Fibroblast of lung (primary cell): ENCODE measurements at regions not wholly inside any gene's neighbourhood (a gene's known extent, or its start where the extent isn't known, plus 50 kb on each side); places are given as distances from the start of the nearest gene placed in this dataset.

Experiments used
- DNase-seq, 2 donors: peaks; one replicate each; pipeline versions ENCODE4 v3.0.0 to v3.0.0-alpha.2; 2010; ENCODE audit warnings: low read depth in 2 of 2
- H2AFZ ChIP-seq: 2 replicates; pipeline ENCODE4 v1.5.1; 2012; ENCODE audit warnings: low read length, control low read depth, inconsistent platforms
- H3K27ac ChIP-seq: 2 replicates; pipeline ENCODE4 v1.5.1; 2011; ENCODE audit warnings: low read length, control low read depth; ENCODE audit not compliant: insufficient read depth
- H3K27me3 ChIP-seq: 2 replicates; pipeline ENCODE4 v1.5.1; 2011; ENCODE audit warnings: mild to moderate bottlenecking, low read length; ENCODE audit not compliant: control insufficient read depth, insufficient read depth
- H3K36me3 ChIP-seq: 2 replicates; pipeline ENCODE4 v1.5.1; 2011; ENCODE audit warnings: low read length; ENCODE audit not compliant: control insufficient read depth, insufficient read depth
- H3K4me1 ChIP-seq: 2 replicates; pipeline ENCODE4 v1.5.1; 2011; ENCODE audit warnings: low read length; ENCODE audit not compliant: control insufficient read depth, insufficient read depth; ENCODE audit errors: extremely low read depth
- H3K4me2 ChIP-seq: 2 replicates; pipeline ENCODE4 v1.5.1; 2011; ENCODE audit warnings: low read length, control low read depth; ENCODE audit not compliant: insufficient read depth; ENCODE audit errors: extremely low read depth
- H3K4me3 ChIP-seq, 4 experiments: fragments of 200-600 bp in 1 of 4; sonication (generic) in 1 of 4; replicated peaks in 1 of 4; 2 replicates each; pipeline ENCODE4 v1.5.1; 2011 to 2016; ENCODE audit warnings: low read length in 4 of 4, low read depth in 3 of 4, mild to moderate bottlenecking in 3 of 4, control low read depth in 2 of 4, inconsistent platforms in 1 of 4, mixed read lengths in 1 of 4; ENCODE audit not compliant: insufficient read depth in 1 of 4; ENCODE audit errors: control extremely low read depth in 1 of 4
- H3K79me2 ChIP-seq: 2 replicates; pipeline ENCODE4 v1.5.1; 2012; ENCODE audit warnings: mild to moderate bottlenecking, low read length, inconsistent platforms; ENCODE audit not compliant: control insufficient read depth, insufficient read depth
- H3K9ac ChIP-seq: 2 replicates; pipeline ENCODE4 v1.5.1; 2011; ENCODE audit warnings: mild to moderate bottlenecking, low read length, control low read depth; ENCODE audit not compliant: insufficient read depth
- H3K9me3 ChIP-seq: 2 replicates; pipeline ENCODE4 v1.5.1; 2012; ENCODE audit warnings: low read depth, low read length; ENCODE audit not compliant: control insufficient read depth, insufficient read depth
- H4K20me1 ChIP-seq: 2 replicates; pipeline ENCODE4 v1.5.1; 2011; ENCODE audit warnings: low read length; ENCODE audit not compliant: control insufficient read depth, insufficient read depth; ENCODE audit errors: extremely low read depth
- EZH2 ChIP-seq: IDR thresholded peaks from 2 replicates; pipeline ENCODE4 v1.5.1; 2012; ENCODE audit warnings: low read length, control low read depth, mild to moderate bottlenecking; ENCODE audit errors: missing control alignments
- TF ChIP-seq, protein P1 (sequence below), 2 donors: IDR thresholded peaks in 1 of 2; conservative IDR thresholded peaks in 1 of 2; 1 replicate in 1 of 2; 2 replicates in 1 of 2; pipeline ENCODE4 v1.5.1; 2011 to 2012; ENCODE audit warnings: low read length in 2 of 2, control low read depth in 1 of 2, inconsistent platforms in 1 of 2, low read depth in 1 of 2, mild to moderate bottlenecking in 1 of 2

DNA sequence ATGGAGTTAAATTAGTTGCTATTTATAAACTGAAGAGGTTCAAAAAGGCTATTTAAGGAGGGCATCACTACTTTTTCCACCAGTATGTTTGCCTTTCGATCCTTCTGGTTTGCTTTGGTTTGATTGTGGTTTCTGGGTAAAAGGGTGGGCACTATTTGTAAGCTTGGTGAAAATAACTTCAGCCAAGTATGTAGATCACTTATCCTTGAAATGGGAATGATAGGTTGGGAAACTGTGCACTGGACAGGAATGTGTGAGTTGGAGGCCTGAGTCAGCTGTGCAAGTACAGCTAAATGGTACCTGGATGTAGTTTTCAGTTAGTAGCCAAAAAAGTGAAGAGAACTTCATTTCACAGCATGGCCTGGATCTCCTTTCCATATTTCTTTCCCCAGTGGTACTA, 466.2 kb downstream of the ENC1 start:
- TF ChIP-seq EZH2, result no peak
- TF ChIP-seq, protein P1, sequence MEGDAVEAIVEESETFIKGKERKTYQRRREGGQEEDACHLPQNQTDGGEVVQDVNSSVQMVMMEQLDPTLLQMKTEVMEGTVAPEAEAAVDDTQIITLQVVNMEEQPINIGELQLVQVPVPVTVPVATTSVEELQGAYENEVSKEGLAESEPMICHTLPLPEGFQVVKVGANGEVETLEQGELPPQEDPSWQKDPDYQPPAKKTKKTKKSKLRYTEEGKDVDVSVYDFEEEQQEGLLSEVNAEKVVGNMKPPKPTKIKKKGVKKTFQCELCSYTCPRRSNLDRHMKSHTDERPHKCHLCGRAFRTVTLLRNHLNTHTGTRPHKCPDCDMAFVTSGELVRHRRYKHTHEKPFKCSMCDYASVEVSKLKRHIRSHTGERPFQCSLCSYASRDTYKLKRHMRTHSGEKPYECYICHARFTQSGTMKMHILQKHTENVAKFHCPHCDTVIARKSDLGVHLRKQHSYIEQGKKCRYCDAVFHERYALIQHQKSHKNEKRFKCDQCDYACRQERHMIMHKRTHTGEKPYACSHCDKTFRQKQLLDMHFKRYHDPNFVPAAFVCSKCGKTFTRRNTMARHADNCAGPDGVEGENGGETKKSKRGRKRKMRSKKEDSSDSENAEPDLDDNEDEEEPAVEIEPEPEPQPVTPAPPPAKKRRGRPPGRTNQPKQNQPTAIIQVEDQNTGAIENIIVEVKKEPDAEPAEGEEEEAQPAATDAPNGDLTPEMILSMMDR (conservative IDR thresholded peaks at IDR 0.05 in 1 of 2, IDR thresholded peaks at IDR 0.05 in 1 of 2; ENCODE audit: low read depth in 1 of 2, low read length in 2 of 2), result no peak
- no peak overlapping the region for H2AFZ ChIP-seq
- no peaks in the 10 kb centered on the region for H3K36me3 ChIP-seq
- no peak overlapping the region for H3K4me2 ChIP-seq
- H3K27ac ChIP-seq, result no peak overlapping the region
- H3K9ac ChIP-seq, result no peak overlapping the region
- no peaks in the 10 kb centered on the region for H3K79me2 ChIP-seq
- H3K4me3 ChIP-seq, result no peak overlapping the region
- H4K20me1 ChIP-seq, result no peaks in the 10 kb centered on the region
- H3K4me1 ChIP-seq, result no peaks in the 10 kb centered on the region
- no peaks in the 10 kb centered on the region for H3K9me3 ChIP-seq
- no peaks in the 10 kb centered on the region for H3K27me3 ChIP-seq
- peak in 1 of 2 donors; percentile 87 for DNase-seq

DNA sequence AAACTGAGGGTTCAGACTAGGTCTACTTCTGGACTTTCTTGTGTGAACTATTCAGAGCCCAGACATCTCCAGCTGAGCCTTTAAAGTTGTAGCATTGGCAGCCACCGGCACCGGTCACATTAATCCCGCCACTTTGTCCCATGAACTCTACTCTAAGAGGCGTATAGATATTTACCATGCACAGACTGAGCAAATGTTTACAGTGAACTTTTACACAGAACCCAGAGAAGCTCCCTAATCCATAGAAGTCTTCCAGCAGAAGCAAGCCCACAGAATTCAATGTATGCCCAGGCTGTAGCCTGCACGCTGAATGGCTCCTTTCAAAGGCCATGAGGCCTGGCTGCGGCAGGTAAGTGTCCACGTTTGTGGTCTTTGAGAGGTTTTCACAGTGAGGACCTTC, 466.9 kb downstream of the ENC1 start:
- H3K9me3 ChIP-seq, result no peaks in the 10 kb centered on the region
- H3K9ac ChIP-seq, result no peak overlapping the region
- H2AFZ ChIP-seq, result no peak overlapping the region
- no peaks in the 10 kb centered on the region for H3K36me3 ChIP-seq
- H3K4me1 ChIP-seq, result no peaks in the 10 kb centered on the region
- DNase-seq, result no peak
- TF ChIP-seq, protein P1 (conservative IDR thresholded peaks at IDR 0.05 in 1 of 2, IDR thresholded peaks at IDR 0.05 in 1 of 2; ENCODE audit: low read depth in 1 of 2, low read length in 2 of 2), result no peak
- no peak for TF ChIP-seq EZH2
- no peak overlapping the region for H3K4me3 ChIP-seq
- no peaks in the 10 kb centered on the region for H3K79me2 ChIP-seq
- no peak overlapping the region for H3K27ac ChIP-seq
- no peak overlapping the region for H3K4me2 ChIP-seq
- H3K27me3 ChIP-seq, result no peaks in the 10 kb centered on the region
- H4K20me1 ChIP-seq, result no peaks in the 10 kb centered on the region

DNA sequence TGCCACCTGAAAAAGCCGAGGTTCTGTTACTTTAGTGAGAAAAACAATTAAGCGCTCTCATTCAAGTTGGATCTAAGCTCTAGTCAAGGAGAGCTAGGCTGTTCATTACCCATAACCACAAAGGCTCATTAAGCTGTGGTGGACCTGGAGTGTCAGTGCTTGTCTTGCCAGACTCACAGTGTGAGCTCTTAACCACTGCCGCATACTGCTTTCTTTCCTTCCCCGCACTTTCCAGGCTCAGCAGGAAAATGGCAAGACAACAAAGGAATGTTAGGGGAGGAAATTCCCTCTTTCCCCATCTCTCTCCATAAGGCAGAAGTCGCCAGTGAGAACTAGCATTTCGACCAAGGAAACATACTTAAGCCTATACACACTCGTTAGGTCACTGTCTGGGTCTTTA, 467.3 kb downstream of the ENC1 start:
- Histone ChIP-seq H3K36me3 (no peaks in the 10 kb centered on the region), H3K9ac (no peak overlapping the region), H3K9me3 (no peaks in the 10 kb centered on the region), H3K4me2 (no peak overlapping the region), H3K4me3 (no peak overlapping the region), H3K4me1 (no peaks in the 10 kb centered on the region), H3K79me2 (no peaks in the 10 kb centered on the region), H2AFZ (no peak overlapping the region), H3K27ac (no peak overlapping the region), H4K20me1 (no peaks in the 10 kb centered on the region), H3K27me3 (no peaks in the 10 kb centered on the region)
- peak in 1 of 2 donors; percentile 79 for DNase-seq
- TF ChIP-seq, protein P1 (conservative IDR thresholded peaks at IDR 0.05 in 1 of 2, IDR thresholded peaks at IDR 0.05 in 1 of 2; ENCODE audit: low read depth in 1 of 2, low read length in 2 of 2), result no peak
- no peak for TF ChIP-seq EZH2
